ENCODE measurements at regions not wholly inside any gene's neighbourhood (a gene's known extent, or its start where the extent isn't known, plus 50 kb on each side); places are given as distances from the start of the nearest gene placed in this dataset.

DNA sequence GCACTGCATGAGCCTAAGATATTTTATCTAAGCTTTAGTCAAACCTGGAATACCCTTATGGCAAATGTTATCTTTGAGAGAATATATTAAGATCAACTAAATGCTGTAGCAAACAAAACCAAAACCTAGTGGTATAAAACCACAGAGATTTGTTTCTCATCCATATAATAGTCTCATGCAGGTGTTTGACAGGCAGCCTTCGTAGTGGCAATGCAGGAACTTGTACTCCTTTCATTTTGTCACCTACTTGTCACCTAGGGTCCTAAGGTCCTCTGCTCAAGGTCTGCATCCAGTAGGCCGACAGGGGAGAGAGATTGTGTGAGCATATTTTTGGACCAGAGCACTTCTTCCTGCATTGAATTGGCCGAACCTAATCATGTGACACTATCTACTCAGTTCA lies 352.6 kb downstream of the GPR37 start:
- DNase-seq, result no peak

DNA sequence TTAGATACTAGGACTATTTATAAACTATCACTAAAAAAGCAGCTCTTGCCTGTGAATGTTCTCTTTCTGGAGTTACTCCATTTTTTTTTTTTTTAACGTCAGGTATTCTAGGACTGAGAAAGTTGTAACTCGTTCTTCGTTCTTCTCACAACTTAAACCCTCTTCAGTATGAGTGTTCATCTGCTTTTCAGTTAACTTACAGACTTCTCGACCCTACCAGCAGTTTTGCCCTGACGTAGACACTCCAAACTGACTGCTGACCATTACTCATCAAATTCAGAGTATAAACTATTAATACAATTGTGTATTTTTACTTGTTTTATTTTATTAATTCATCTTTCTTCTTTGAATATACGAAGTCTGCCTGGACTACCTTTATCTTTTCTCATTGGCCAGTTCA lies 353.1 kb downstream of the GPR37 start:
- no peak for DNase-seq

- no peak for DNase-seq
These were observed 353.8 kb downstream of the GPR37 start for GRCh38 chr7:124411796-124412195.

- DNase-seq, result no peak
These were observed 362.0 kb downstream of the GPR37 start for GRCh38 chr7:124403587-124403986.

DNA sequence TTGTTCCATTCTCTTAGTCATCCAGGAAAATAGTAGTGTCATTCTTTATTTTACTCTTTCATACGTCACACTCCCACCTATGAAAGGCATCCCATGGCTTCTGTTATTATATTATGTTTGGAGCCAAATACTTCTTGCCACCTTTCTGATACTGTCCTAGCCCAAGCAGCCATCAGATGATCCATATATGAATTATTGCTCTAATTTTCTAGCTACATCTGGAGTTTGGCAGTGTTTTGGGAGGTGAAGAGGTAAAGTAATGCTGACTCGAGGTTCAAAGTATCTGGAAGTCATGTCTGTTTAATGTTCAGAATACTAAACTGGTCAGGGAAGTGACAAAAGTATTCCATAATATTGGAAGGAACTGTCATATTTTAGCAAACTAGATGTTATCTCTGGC lies 362.5 kb downstream of the GPR37 start:
- no peak for DNase-seq

DNA sequence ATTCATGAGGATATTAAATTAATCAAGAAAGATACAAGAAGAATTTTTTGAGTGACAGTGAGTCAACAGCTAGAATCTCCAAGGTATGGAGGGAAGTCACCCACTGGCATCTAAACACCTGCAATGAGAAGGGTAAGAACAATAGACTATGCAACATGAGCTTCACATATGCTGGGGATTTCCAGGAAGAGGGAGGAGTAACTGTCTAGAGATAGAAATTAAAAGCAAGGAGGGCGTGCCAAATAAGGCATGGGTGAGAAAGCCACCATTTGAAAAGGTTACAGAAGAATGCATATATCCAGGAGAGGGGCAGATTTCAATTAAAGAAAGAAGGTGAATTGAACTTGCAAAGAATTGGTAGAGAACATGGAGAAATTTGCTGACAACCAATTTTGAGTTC lies 365.7 kb downstream of the GPR37 start:
- DNase-seq, result no peak

DNA sequence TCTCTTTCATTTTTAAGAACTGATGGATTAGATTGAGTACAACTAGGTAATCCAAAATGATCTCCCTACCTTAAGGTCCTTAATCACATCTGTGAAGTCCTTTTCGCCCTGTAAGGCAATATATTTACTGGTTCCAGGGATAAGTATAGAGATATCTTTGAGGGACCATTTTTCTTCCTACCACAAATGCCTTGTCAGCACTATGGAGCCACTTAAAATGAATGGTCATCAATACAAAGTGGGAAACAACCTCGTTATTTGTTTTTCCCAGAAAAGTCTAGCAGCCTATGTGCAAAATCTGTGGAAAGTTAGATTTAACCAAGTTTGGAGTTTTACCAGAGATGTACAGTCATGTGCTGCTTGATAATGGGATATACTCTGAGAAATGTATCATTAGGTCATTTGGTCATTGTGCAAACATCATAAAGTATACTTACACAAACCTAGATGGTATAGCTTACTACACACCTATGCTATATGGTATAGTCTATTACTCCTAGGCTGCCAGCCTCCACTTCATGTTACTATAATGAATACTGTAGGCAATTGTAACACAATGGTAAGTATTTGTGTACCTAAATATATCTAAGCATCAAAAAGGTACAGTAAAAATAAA lies 366.2 kb upstream of the TMEM229A start:
- no peak for DNase-seq

DNA sequence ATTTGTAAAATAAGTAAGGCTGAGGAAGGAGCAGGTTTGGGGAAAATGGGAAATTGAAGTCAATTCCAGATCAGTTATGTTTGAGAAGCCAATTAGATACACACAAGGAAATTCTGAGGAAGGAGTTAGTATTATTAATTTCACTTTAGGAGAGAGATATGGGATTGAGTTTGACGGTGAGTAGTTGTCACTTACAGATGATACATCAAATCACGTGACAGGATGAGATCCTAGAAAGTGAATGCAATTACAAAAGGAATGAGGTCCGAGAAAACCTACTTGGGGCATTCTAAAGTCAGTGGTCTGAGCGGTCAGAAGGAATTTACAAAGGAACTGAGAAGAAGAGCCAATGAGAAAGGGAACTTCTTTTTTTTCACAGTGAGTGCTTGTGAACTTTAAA lies 364.3 kb upstream of the TMEM229A start:
- no peak for DNase-seq

GRCh38 chr7:124390301-124390700 lies 357.4 kb upstream of the TMEM229A start:
- no peak for DNase-seq

- DNase-seq, result no peak
These were observed 355.9 kb upstream of the TMEM229A start for GRCh38 chr7:124388751-124389150.

DNA sequence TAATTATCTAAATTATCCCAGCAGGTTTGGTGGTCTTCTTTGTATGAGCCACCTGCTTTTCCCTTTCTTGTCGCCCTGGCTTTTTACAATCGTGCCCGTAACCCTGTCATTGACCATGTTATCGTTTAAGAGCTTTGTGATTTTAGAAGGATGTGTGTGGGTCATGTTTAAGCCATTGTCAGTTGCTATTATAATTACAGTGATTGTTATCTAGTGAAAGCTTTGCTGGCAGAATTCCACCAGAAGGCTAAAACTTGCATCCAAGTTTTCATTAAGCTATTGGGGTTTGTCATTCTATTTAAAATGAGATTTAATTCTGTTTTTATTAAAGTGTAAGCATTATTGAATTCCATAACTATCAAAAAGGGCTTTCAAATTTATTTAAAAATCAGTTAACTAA lies 354.2 kb upstream of the TMEM229A start:
- no peak for DNase-seq

DNA sequence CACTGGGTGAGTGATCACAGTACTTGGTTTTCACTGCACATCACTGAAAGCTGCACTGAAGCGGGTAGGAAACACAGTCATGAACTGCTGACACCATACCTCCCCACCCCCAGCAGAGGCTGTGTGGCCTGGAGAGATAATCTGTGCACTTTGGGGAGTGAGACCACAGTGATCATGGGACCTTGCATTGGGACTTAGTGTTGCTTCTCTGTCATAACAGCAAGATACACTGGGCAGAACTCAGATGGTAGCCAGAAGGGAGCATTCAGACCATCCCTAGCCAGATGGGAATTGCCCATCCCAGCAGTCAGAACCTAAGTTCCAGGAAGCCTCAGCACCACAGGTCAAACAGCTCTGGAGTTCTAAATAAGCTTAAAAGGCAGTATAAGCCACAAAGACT lies 346.4 kb upstream of the TMEM229A start:
- no peak for DNase-seq

GRCh38 chr7:124376111-124376510 lies 343.2 kb upstream of the TMEM229A start:
- DNase-seq, result no peak

DNA sequence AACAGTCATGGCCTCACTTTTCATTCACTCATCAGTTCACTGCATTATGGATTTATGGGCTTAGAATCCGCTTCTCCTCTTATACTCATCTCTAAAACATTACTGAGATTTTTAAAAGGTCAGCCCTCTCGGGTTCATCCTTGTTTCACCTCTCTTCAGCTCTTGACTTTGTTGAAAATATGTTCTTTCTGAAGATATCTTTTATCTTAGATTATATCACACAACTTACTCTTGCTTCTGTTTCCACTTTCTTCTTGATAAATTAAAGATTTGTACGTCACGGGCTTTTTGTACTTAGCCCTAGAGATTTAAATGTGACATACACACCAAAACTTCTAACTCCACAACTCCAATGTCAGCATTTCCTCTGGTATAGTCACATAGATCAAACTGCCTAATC lies 342.5 kb upstream of the TMEM229A start:
- no peak for DNase-seq

DNA sequence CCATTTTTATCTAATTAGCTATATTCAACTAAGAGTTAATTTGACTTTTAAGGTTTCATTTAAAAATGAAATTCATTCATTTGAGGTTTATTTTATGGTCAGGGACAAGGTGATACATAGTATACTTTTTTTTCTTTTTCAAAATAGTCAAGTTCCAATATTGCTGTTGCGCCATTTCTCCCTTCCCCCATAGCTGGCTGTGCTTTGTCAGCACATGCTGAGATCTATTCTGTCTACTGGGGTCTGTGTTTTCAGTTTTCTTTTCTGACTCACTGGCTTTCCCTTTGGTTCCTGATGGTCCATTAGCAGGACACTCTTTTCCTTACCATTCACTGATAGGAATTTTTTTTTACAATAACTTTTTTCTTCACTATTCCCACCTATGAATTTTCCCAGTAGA lies 336.4 kb upstream of the TMEM229A start:
- DNase-seq, result no peak

- DNase-seq, result no peak
These were observed 333.3 kb upstream of the TMEM229A start for GRCh38 chr7:124366118-124366517.

- no peak for DNase-seq
These were observed 331.4 kb upstream of the TMEM229A start for GRCh38 chr7:124364283-124364682.

DNA sequence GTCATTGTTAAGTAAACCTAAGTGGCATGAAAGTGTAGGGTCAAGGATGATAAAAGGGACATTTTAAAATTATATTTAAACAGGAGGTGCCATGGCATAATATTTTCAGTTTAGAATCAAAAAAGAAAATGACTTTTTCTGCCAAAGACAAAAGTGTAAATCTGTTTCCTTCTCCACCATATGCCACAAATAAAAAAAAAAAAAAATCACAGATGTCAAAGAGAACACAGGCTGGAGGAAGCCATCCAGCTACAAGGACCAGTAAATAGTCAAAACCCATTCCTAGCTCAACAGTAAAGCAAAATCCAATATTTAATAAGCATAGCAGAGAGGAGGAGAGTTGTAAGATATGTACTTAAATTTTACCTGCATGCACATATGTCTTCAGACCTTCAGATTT lies 321.3 kb upstream of the TMEM229A start:
- DNase-seq, result no peak

DNA sequence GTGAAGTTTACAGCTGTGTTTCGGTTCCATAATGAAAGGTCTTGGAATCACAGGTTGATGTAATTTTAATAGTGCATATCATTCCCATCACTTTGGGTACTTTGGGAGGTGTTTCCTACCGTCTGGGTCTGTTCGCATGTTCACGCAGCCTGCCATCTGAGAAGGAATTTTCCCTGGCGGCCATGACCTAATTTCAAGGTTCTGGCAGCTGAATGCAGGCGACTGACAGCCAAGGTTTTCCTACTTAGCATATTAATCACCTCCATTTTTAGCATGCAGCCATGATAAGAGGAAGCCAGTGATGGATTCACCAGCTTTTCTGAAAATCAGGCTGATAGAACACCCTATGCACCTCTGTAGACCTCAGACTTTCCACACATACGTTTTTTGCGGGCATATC lies 319.1 kb upstream of the TMEM229A start:
- no peak for DNase-seq

- DNase-seq, result no peak
These were observed 316.6 kb upstream of the TMEM229A start for GRCh38 chr7:124349443-124349842.

DNA sequence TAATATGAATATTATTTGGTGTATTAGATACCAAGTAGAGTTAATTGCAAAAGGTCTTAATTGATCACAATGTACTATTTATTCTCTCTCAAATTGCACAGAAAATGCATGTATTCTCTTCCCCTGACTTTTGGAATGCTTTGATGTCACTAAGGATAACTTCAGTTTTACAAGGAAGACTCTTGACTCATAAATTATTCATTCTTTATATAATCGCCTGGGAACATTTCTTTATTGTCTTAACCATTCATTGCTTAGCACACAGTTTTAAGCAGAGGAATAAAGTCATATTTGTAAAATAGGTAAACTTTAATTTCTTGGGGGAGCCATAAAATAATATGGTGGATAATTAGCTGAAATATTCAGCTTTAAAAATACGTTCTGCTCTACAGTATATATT lies 306.0 kb upstream of the TMEM229A start:
- no peak for DNase-seq

GRCh38 chr7:124330731-124331407 lies 298.0 kb upstream of the TMEM229A start:
- DNase-seq, result no peak

DNA sequence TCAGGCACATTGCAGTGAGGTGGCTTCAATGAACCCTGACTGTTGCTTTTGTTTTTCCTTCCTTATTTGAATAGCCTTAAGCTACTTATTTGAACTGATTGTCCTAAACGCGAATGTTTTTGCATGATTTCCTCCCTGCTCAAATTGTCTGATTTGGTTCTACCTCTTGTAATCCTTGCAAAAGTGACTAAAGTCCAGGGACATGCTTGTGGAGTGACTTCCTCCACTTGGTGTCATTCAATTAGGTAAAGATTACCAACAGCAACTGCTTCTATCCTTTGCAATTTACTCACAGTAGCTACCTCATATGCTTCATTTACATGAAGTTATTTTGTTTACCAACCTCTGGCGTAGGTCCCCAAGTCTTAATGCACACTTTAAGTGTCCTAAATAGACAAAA lies 295.9 kb upstream of the TMEM229A start:
- DNase-seq, result no peak

DNA sequence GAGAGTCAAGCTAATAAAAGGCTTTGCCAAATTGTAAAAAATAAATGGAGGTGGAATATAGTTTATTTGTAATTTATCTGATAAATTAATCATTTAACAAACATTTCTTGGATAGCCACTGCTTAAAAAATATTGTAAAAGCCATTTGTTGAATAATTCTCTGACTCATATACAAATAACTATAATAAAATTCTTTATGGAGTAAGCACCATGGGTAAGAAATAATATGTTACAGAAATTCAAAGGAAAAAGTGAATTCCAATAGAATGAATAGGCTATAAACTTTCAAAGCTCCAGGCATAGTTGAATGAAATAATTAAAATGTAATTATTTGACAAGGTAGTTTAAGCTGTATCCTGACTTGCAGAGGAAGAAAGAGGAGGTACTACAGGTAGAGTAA lies 291.4 kb upstream of the TMEM229A start:
- no peak for DNase-seq

GRCh38 chr7:124323597-124323996 lies 290.7 kb upstream of the TMEM229A start:
- DNase-seq, result no peak
